GM23248 (cell line): ENCODE measurements at regions not wholly inside any gene's neighbourhood (a gene's known extent, or its start where the extent isn't known, plus 50 kb on each side); places are given as distances from the start of the nearest gene placed in this dataset.
"Not testable (repeated sequence)": the region's sequence is repeated elsewhere in the genome, so short reads cannot be mapped to it uniquely, and the experiment has no call there.

Experiments used
- EZH2 ChIP-seq: fragments of 200-600 bp; sonication (generic); IDR thresholded peaks from 2 replicates; pipeline ENCODE4 v1.6.1; 2018; ENCODE audit warnings: antibody characterized with exemption, mild to moderate bottlenecking; ENCODE audit not compliant: insufficient read depth, poor library complexity, severe bottlenecking
- EZH2phosphoT487 ChIP-seq: fragments of 200-600 bp; sonication (generic); IDR thresholded peaks from 2 replicates; pipeline ENCODE4 v1.6.1; 2018; ENCODE audit warnings: antibody characterized with exemption, moderate library complexity, mild to moderate bottlenecking, low read depth; ENCODE audit not compliant: insufficient read depth

DNA sequence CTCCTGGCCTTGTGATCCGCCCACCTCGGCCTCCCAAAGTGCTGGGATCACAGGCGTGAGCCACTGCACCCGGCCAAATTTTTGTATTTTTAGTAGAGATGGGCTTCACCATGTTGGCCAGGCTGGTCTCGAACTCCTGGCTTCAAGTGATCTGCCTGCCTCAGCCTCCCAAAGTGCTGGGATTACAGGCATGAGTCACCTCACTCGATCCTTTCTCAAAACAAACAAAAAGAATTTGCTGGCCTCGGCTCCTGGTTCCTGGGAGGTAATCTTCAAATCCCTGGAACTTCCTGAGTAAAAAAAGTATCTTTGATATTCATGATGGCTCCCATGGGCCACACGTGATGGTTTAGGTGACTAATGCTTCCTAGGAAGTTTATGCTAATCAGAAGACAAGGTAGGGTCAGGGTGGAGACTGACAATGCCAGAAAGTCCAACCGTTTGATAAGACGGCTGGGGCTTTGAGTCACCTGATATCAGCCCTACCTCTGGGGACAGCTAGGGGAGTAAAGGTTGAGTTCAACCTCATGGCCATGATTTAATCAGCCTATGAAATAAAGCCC lies 113.1 kb upstream of the NEK6 start:
- TF ChIP-seq EZH2phosphoT487, EZH2: not testable (repeated sequence)
